Ishikawa (cell line): ENCODE measurements at regions not wholly inside any gene's neighbourhood (a gene's known extent, or its start where the extent isn't known, plus 50 kb on each side); places are given as distances from the start of the nearest gene placed in this dataset.

ENCODE experiments used
- CEBPB ChIP-seq: IDR thresholded peaks from 2 replicates; pipeline ENCODE4 v1.6.1; 2012
- CREB1 ChIP-seq: IDR thresholded peaks from 2 replicates; pipeline ENCODE4 v1.6.1; 2012; ENCODE audit warnings: low read depth
- EGR1 ChIP-seq: IDR thresholded peaks from 2 replicates; pipeline ENCODE4 v1.6.1; 2012
- EP300 ChIP-seq: IDR thresholded peaks from 2 replicates; pipeline ENCODE4 v1.6.1; 2012; ENCODE audit warnings: borderline replicate concordance
- FOXM1 ChIP-seq: IDR thresholded peaks from 2 replicates; pipeline ENCODE4 v1.6.1; 2012; ENCODE audit warnings: low read depth, borderline replicate concordance
- NFIC ChIP-seq: IDR thresholded peaks from 2 replicates; pipeline ENCODE4 v1.6.1; 2012
- RAD21 ChIP-seq: IDR thresholded peaks from 2 replicates; pipeline ENCODE4 v1.6.1; 2012; ENCODE audit warnings: low read depth
- TAF1 ChIP-seq: IDR thresholded peaks from 2 replicates; pipeline ENCODE4 v1.6.1; 2012; ENCODE audit warnings: low read depth, mild to moderate bottlenecking
- TCF12 ChIP-seq: IDR thresholded peaks from 2 replicates; pipeline ENCODE4 v1.6.1; 2012; ENCODE audit warnings: low read depth
- TEAD4 ChIP-seq: IDR thresholded peaks from 2 replicates; pipeline ENCODE4 v1.6.1; 2012
- YY1 ChIP-seq: IDR thresholded peaks from 2 replicates; pipeline ENCODE4 v1.6.1; 2012; ENCODE audit warnings: low read depth
- ZBTB7A ChIP-seq: IDR thresholded peaks from 2 replicates; pipeline ENCODE4 v1.6.1; 2012; ENCODE audit warnings: low read depth
- TF ChIP-seq, protein P1 (sequence below): IDR thresholded peaks from 2 replicates; pipeline ENCODE4 v1.6.1; 2012
- TF ChIP-seq, protein P2 (sequence below): IDR thresholded peaks from 2 replicates; pipeline ENCODE4 v1.6.1; 2012; ENCODE audit warnings: low read depth, mild to moderate bottlenecking
- TF ChIP-seq, protein P3 (sequence below): IDR thresholded peaks from 2 replicates; pipeline ENCODE4 v1.6.1; 2012

- no peak for TF ChIP-seq EGR1
- no peak for TF ChIP-seq YY1
- no peak for TF ChIP-seq EP300
- TF ChIP-seq, protein P1, sequence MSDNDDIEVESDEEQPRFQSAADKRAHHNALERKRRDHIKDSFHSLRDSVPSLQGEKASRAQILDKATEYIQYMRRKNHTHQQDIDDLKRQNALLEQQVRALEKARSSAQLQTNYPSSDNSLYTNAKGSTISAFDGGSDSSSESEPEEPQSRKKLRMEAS, result no peak
- no peak for TF ChIP-seq TAF1
- no peak for TF ChIP-seq TEAD4
- TF ChIP-seq ZBTB7A, result no peak
- TF ChIP-seq, protein P2, sequence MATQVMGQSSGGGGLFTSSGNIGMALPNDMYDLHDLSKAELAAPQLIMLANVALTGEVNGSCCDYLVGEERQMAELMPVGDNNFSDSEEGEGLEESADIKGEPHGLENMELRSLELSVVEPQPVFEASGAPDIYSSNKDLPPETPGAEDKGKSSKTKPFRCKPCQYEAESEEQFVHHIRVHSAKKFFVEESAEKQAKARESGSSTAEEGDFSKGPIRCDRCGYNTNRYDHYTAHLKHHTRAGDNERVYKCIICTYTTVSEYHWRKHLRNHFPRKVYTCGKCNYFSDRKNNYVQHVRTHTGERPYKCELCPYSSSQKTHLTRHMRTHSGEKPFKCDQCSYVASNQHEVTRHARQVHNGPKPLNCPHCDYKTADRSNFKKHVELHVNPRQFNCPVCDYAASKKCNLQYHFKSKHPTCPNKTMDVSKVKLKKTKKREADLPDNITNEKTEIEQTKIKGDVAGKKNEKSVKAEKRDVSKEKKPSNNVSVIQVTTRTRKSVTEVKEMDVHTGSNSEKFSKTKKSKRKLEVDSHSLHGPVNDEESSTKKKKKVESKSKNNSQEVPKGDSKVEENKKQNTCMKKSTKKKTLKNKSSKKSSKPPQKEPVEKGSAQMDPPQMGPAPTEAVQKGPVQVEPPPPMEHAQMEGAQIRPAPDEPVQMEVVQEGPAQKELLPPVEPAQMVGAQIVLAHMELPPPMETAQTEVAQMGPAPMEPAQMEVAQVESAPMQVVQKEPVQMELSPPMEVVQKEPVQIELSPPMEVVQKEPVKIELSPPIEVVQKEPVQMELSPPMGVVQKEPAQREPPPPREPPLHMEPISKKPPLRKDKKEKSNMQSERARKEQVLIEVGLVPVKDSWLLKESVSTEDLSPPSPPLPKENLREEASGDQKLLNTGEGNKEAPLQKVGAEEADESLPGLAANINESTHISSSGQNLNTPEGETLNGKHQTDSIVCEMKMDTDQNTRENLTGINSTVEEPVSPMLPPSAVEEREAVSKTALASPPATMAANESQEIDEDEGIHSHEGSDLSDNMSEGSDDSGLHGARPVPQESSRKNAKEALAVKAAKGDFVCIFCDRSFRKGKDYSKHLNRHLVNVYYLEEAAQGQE, result no peak
- no peak for TF ChIP-seq TCF12
- TF ChIP-seq, protein P3, sequence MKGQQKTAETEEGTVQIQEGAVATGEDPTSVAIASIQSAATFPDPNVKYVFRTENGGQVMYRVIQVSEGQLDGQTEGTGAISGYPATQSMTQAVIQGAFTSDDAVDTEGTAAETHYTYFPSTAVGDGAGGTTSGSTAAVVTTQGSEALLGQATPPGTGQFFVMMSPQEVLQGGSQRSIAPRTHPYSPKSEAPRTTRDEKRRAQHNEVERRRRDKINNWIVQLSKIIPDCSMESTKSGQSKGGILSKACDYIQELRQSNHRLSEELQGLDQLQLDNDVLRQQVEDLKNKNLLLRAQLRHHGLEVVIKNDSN, result no peak
- no peak for TF ChIP-seq CREB1
- TF ChIP-seq CEBPB, result no peak
- TF ChIP-seq NFIC, result no peak
Observed at GRCh38 chr1:30035522-30036228, 687.7 kb downstream of the MATN1 start.

DNA sequence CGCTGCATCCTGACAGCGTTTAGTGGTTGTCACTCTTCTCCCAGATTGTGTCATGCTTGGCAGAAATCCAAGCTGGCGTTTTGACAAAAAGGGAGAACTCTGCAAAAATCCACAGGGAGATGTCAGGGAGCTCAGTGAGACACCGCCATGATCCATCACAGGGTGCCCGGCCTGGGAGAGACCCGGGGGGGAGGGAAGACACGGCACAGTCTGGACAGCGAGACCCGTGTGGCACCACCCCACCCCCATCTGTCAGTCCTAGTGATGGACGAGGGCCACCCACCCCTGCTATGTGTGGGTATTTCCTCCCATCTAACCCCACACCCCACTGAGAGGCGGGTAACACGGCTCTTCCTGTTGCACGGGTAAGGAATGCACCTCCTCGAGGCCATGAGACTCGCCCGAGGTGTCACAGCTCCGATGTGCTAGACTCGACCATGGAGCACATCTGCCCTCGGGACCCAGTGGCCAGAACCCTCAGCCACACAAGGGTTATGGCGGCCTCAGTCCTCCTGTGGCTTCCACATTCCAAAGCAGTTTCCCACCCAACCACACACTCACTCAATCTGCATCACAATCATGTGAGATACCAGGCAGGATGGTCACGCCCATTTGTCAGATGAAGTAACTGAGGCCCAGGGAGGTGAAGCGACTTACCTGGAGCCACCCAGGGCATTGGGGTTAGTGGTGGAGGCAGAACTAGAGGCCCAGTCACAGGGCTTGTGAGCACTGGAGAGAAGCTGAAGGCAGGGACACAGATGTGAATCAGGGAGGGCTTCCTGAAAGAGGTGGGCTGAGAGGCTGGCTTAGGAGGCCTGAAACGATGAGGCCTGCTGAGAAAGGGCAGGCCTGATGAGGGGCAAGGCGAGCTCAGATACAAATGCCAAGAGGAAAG is 688.5 kb downstream of the MATN1 start:
- TF ChIP-seq, protein P1, result no peak
- TF ChIP-seq EP300 (no peak), TEAD4 (no peak)

DNA sequence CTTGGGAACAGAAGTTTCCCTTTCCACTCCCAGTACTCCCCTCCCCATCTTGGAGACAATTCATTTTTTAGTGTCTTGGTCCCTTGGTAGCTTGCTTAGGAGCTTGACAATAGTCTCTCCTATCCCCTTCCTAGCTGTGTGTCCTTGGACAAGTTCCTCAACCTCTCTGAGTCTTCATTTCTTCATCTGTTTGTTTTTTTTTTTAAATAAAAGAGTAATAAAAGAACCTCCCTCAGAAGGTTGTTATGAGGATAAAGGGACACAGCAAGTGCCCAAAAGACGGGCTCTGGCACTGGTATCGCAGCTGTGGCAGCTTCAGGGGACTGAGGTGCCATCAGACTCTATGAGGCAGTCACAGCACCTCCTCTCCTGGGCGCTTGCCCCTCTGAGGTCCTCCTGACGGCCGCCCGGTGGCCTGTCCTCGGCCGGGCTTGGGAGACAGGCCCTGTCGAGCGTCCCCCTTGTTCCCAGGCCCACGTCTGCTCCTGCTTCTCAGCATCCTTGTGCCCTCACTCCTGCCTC is 689.2 kb downstream of the MATN1 start:
- TF ChIP-seq TCF12, result no peak
- TF ChIP-seq TEAD4, result no peak
- TF ChIP-seq, protein P2, result no peak
- no peak for TF ChIP-seq FOXM1
- no peak for TF ChIP-seq RAD21
- no peak for TF ChIP-seq ZBTB7A
- TF ChIP-seq, protein P3, result no peak
- no peak for TF ChIP-seq TAF1
- TF ChIP-seq EGR1, result no peak
- no peak for TF ChIP-seq NFIC
- TF ChIP-seq YY1, result no peak
- no peak for TF ChIP-seq CEBPB

DNA sequence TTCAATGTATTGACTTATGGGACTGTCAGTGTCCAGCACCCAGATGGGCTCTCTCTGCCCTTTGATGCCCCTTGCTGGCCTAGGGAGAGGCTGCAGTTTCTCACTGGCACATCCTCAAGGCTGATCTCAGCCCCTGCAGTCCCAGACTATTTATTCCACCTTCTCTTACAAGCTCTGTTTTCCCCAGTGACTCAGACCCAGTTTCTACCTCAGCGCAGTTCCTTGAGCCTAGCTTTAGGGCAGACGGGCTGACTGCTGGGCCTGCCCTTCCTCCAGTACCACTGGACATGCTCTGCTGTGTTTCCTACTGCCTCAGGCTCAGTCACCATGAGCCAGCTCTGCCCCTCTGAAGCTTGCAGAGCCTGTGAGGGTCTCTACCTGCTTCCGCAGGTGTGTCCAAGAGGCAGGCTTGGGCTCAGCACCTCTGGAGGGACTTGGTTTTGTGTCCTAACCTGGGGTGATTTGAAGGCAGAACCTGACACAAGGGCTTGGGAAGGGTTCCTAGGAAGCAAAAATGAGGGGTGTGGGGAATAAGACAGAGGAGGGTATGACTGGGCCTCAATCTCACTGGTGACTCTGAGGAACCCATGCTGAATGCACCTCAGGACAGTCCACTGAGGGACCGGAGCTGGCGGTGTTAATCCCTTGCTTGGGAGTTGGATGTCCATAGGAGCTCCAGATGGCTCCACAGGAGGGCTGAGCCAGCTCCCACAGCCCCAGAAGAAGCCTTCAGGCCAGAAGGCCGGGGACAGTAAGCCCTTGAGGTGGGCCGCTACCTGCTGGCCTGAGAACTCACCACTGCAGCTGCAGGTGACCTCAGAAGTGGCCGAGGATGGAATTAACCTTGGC is 689.9 kb downstream of the MATN1 start:
- TF ChIP-seq TCF12, result no peak
- TF ChIP-seq, protein P2, result no peak
- TF ChIP-seq NFIC, result no peak
- TF ChIP-seq ZBTB7A, result no peak
- no peak for TF ChIP-seq EGR1
- TF ChIP-seq CEBPB, result no peak
- no peak for TF ChIP-seq EP300
- no peak for TF ChIP-seq CREB1
- TF ChIP-seq, protein P1, result no peak
- no peak for TF ChIP-seq YY1
- TF ChIP-seq, protein P3, result no peak
- no peak for TF ChIP-seq FOXM1
- TF ChIP-seq RAD21, result no peak
- TF ChIP-seq TEAD4, result no peak
- TF ChIP-seq TAF1, result no peak
